ENCODE measurements at regions not wholly inside any gene's neighbourhood (a gene's known extent, or its start where the extent isn't known, plus 50 kb on each side); places are given as distances from the start of the nearest gene placed in this dataset.
"Not testable (repeated sequence)": the region's sequence is repeated elsewhere in the genome, so short reads cannot be mapped to it uniquely, and the experiment has no call there.

DNA sequence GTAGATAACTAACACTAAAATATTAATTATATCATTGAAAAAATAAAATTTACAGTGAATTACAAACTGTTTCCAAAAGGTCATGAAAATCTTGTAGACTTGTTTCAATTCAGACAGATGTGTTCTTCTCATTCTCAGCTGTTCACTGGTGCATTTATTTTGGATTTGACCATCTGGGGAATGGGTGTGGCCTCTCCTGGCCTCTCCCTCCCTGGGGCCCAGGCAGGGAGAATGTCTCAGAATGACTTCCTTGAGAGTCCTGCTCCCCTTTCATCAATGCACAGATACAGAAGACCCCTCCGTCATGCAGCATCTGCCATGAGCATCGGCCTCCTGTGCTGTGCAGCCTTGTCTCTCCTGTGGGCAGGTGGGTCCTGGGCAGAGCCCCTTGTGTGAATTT is 192.8 kb upstream of the PRSS58 start:
- no peak for DNase-seq
- Histone ChIP-seq H3K36me3 (ENCODE audit: control insufficient read depth, insufficient read depth, low read length) (no peaks in the 10 kb centered on the region), H3K9me3 (replicated peaks; ENCODE audit: control insufficient read depth, low read depth, low read length) (no peaks in the 10 kb centered on the region), H3K4me1 (ENCODE audit: control insufficient read depth, insufficient read depth, low read length) (peaks cover 4% of the 10 kb centered on the region), H3K27ac (ENCODE audit: low read length) (no peak overlapping the region), H3K27me3 (ENCODE audit: control insufficient read depth, insufficient read depth, low read length) (no peaks in the 10 kb centered on the region), H3K4me3 (ENCODE audit: low read length) (no peak overlapping the region)
- WGBS (ENCODE audit: insufficient coverage), result 73% methylated on average over 1 of the region's 2 CpGs

GRCh38 chr7:142450206-142450605 is 192.3 kb upstream of the PRSS58 start:
- H3K36me3 ChIP-seq (ENCODE audit: control insufficient read depth, insufficient read depth, low read length), result no peaks in the 10 kb centered on the region
- WGBS (ENCODE audit: insufficient coverage), result 88% methylated on average over 6 of the region's 8 CpGs
- DNase-seq, result no peak
- no peaks in the 10 kb centered on the region for H3K9me3 ChIP-seq (replicated peaks; ENCODE audit: control insufficient read depth, low read depth, low read length)
- peaks cover 4% of the 10 kb centered on the region for H3K4me1 ChIP-seq (ENCODE audit: control insufficient read depth, insufficient read depth, low read length)
- H3K27me3 ChIP-seq (ENCODE audit: control insufficient read depth, insufficient read depth, low read length), result no peaks in the 10 kb centered on the region
- no peak overlapping the region for H3K4me3 ChIP-seq (ENCODE audit: low read length)
- H3K27ac ChIP-seq (ENCODE audit: low read length), result no peak overlapping the region

GRCh38 chr7:142448857-142449256 is 191.0 kb upstream of the PRSS58 start:
- H3K9me3 ChIP-seq (replicated peaks; ENCODE audit: control insufficient read depth, low read depth, low read length); H3K27me3 ChIP-seq (ENCODE audit: control insufficient read depth, insufficient read depth, low read length); H3K27ac ChIP-seq (ENCODE audit: low read length); H3K4me1 ChIP-seq (ENCODE audit: control insufficient read depth, insufficient read depth, low read length); H3K4me3 ChIP-seq (ENCODE audit: low read length); H3K36me3 ChIP-seq (ENCODE audit: control insufficient read depth, insufficient read depth, low read length); DNase-seq: not testable (repeated sequence)
- WGBS (ENCODE audit: insufficient coverage), result 38% methylated on average over 3 of the region's 8 CpGs

GRCh38 chr7:142447762-142448161 is 189.9 kb upstream of the PRSS58 start:
- WGBS (ENCODE audit: insufficient coverage), result no CpG with 5 or more reads among the region's 2 CpGs
- Histone ChIP-seq H3K27ac (ENCODE audit: low read length) (no peak overlapping the region), H3K4me3 (ENCODE audit: low read length) (no peak overlapping the region), H3K9me3 (replicated peaks; ENCODE audit: control insufficient read depth, low read depth, low read length) (no peaks in the 10 kb centered on the region), H3K4me1 (ENCODE audit: control insufficient read depth, insufficient read depth, low read length) (peaks cover 4% of the 10 kb centered on the region), H3K27me3 (ENCODE audit: control insufficient read depth, insufficient read depth, low read length) (no peaks in the 10 kb centered on the region), H3K36me3 (ENCODE audit: control insufficient read depth, insufficient read depth, low read length) (no peaks in the 10 kb centered on the region)
- no peak for DNase-seq

- Histone ChIP-seq H3K27me3 (ENCODE audit: control insufficient read depth, insufficient read depth, low read length) (no peaks in the 10 kb centered on the region), H3K36me3 (ENCODE audit: control insufficient read depth, insufficient read depth, low read length) (no peaks in the 10 kb centered on the region), H3K4me3 (ENCODE audit: low read length) (no peak overlapping the region), H3K9me3 (replicated peaks; ENCODE audit: control insufficient read depth, low read depth, low read length) (no peaks in the 10 kb centered on the region), H3K27ac (ENCODE audit: low read length) (no peak overlapping the region), H3K4me1 (ENCODE audit: control insufficient read depth, insufficient read depth, low read length) (no peaks in the 10 kb centered on the region)
- WGBS (ENCODE audit: insufficient coverage), result 64% methylated on average over 6 of the region's 7 CpGs
- no peak for DNase-seq
These were observed 187.3 kb upstream of the PRSS58 start for GRCh38 chr7:142445019-142445686.

- no CpG with 5 or more reads among the region's 5 CpGs for WGBS (ENCODE audit: insufficient coverage)
- Histone ChIP-seq H3K4me3 (ENCODE audit: low read length) (no peak overlapping the region), H3K27me3 (ENCODE audit: control insufficient read depth, insufficient read depth, low read length) (no peaks in the 10 kb centered on the region), H3K9me3 (replicated peaks; ENCODE audit: control insufficient read depth, low read depth, low read length) (no peaks in the 10 kb centered on the region), H3K36me3 (ENCODE audit: control insufficient read depth, insufficient read depth, low read length) (no peaks in the 10 kb centered on the region), H3K27ac (ENCODE audit: low read length) (no peak overlapping the region), H3K4me1 (ENCODE audit: control insufficient read depth, insufficient read depth, low read length) (no peaks in the 10 kb centered on the region)
- DNase-seq, result no peak
These were observed 185.6 kb upstream of the PRSS58 start for GRCh38 chr7:142443216-142444010.

DNA sequence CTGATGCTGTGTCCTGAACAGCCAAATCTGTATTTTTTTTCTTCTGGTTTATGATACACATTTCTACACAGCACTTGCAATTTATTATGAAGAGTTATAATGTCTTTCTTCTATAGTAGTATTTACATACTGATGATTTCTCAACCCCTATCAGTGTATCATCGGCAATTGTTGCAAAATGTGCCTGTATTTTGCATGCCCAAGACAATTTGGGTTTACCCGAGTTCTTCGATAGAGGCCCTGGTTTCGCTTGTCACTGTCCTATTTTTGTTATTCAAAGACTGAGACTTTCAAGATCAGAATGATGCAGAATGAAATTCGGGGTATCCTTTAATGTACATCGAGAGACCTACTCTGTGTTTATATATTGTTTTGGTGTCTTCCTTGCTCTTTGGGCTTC is 184.5 kb upstream of the PRSS58 start:
- Histone ChIP-seq H3K4me1 (ENCODE audit: control insufficient read depth, insufficient read depth, low read length) (no peaks in the 10 kb centered on the region), H3K4me3 (ENCODE audit: low read length) (no peak overlapping the region), H3K27ac (ENCODE audit: low read length) (no peak overlapping the region)

DNA sequence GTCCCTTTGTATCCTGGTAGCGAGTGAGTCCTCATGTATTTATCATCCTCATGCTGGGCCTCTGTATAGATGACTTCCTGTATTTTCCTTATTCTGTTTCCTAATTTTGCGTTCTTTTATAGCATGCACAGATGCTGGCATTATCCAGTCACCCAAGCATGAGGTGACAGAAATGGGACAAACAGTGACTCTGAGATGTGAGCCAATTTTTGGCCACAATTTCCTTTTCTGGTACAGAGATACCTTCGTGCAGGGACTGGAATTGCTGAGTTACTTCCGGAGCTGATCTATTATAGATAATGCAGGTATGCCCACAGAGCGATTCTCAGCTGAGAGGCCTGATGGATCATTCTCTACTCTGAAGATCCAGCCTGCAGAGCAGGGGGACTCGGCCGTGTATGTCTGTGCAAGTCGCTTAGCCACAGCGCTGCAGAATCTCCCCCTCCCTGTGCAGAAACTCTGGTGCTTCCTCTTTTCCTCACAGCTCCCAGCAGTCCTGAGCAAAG is 183.1 kb upstream of the PRSS58 start:
- Histone ChIP-seq H3K36me3 (ENCODE audit: control insufficient read depth, insufficient read depth, low read length) (no peaks in the 10 kb centered on the region), H3K9me3 (replicated peaks; ENCODE audit: control insufficient read depth, low read depth, low read length) (no peaks in the 10 kb centered on the region), H3K27me3 (ENCODE audit: control insufficient read depth, insufficient read depth, low read length) (no peaks in the 10 kb centered on the region), H3K4me3 (ENCODE audit: low read length) (no peak overlapping the region), H3K4me1 (ENCODE audit: control insufficient read depth, insufficient read depth, low read length) (no peaks in the 10 kb centered on the region), H3K27ac (ENCODE audit: low read length) (no peak overlapping the region)
- 57% methylated on average over 7 of the region's 9 CpGs for WGBS (ENCODE audit: insufficient coverage)
- no peak for DNase-seq

More for the DNA sequence above, 184.5 kb upstream of the PRSS58 start:
- H3K9me3 ChIP-seq (replicated peaks; ENCODE audit: control insufficient read depth, low read depth, low read length), result no peaks in the 10 kb centered on the region
- no peaks in the 10 kb centered on the region for H3K36me3 ChIP-seq (ENCODE audit: control insufficient read depth, insufficient read depth, low read length)
- H3K27me3 ChIP-seq (ENCODE audit: control insufficient read depth, insufficient read depth, low read length), result no peaks in the 10 kb centered on the region
- no peak for DNase-seq
- WGBS (ENCODE audit: insufficient coverage), result 70% methylated on average over 2 of the region's 6 CpGs

GRCh38 chr7:142440219-142440905 is 182.5 kb upstream of the PRSS58 start:
- Histone ChIP-seq H3K4me1 (ENCODE audit: control insufficient read depth, insufficient read depth, low read length) (no peaks in the 10 kb centered on the region), H3K9me3 (replicated peaks; ENCODE audit: control insufficient read depth, low read depth, low read length) (no peaks in the 10 kb centered on the region), H3K27ac (ENCODE audit: low read length) (no peak overlapping the region), H3K27me3 (ENCODE audit: control insufficient read depth, insufficient read depth, low read length) (no peaks in the 10 kb centered on the region), H3K4me3 (ENCODE audit: low read length) (no peak overlapping the region), H3K36me3 (ENCODE audit: control insufficient read depth, insufficient read depth, low read length) (no peaks in the 10 kb centered on the region)
- 55% methylated on average over 5 of the region's 6 CpGs for WGBS (ENCODE audit: insufficient coverage)
- no peak for DNase-seq

DNA sequence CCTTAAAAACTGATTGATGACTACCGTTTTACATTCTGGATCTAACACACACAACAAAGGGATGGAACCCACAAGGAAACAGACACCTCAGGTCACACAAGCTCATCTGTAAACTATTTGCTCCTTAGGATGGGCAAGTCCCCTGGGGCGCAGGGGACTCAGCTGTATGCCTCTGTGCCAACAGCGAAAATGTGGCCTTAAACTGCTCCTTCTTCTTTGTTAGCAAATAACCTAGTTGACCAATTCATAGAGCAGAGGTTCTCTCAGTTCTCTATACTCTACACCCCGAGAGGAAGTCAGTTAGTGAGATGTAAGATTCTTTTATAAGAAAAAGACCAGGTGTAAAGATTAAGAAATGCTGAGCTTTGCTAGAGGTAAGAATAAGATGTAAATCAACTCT is 181.9 kb upstream of the PRSS58 start:
- no peaks in the 10 kb centered on the region for H3K9me3 ChIP-seq (replicated peaks; ENCODE audit: control insufficient read depth, low read depth, low read length)
- no peaks in the 10 kb centered on the region for H3K4me1 ChIP-seq (ENCODE audit: control insufficient read depth, insufficient read depth, low read length)
- H3K27me3 ChIP-seq (ENCODE audit: control insufficient read depth, insufficient read depth, low read length), result no peaks in the 10 kb centered on the region
- no peaks in the 10 kb centered on the region for H3K36me3 ChIP-seq (ENCODE audit: control insufficient read depth, insufficient read depth, low read length)
- H3K27ac ChIP-seq (ENCODE audit: low read length), result no peak overlapping the region
- no peak for DNase-seq
- WGBS (ENCODE audit: insufficient coverage), result no CpG with 5 or more reads among the region's 4 CpGs
- no peak overlapping the region for H3K4me3 ChIP-seq (ENCODE audit: low read length)

Measured in muscle of leg (tissue), 3 donors.